Stimulated activated naive CD8-positive, alpha-beta T cell treated with anti-CD3 and anti-CD28 coated beads, Interleukin-15, amount 100 ng/mL, for 72 hours (primary cell): ENCODE measurements at regions not wholly inside any gene's neighbourhood (a gene's known extent, or its start where the extent isn't known, plus 50 kb on each side); places are given as distances from the start of the nearest gene placed in this dataset.

ENCODE experiments used
- ATAC-seq: fragments of 150-1000 bp; cut with Tn5 transposase; 2 replicates; pipeline ENCODE4 v1.10.0; 2021; ENCODE audit warnings: mild to moderate bottlenecking, moderate library complexity
- DNase-seq, 2 donors: peaks; one replicate each; pipeline ENCODE4 v3.0.0; 2021 to 2022
- H3K27ac Mint-ChIP-seq, 2 donors: one replicate each; pipeline ENCODE4 v1.8.0; 2022; ENCODE audit warnings: mild to moderate bottlenecking in 2 of 2, mixed read lengths in 2 of 2, moderate library complexity in 2 of 2
- H3K27me3 Mint-ChIP-seq: one replicate; pipeline ENCODE4 v1.8.0; 2022; ENCODE audit warnings: mixed read lengths
- H3K4me1 Mint-ChIP-seq: one replicate; pipeline ENCODE4 v1.8.0; 2022; ENCODE audit warnings: mild to moderate bottlenecking, mixed read lengths
- H3K4me3 Mint-ChIP-seq, 2 donors: one replicate each; pipeline ENCODE4 v1.8.0; 2022; ENCODE audit warnings: mild to moderate bottlenecking in 2 of 2, mixed read lengths in 2 of 2, moderate library complexity in 1 of 2
- H3K9me3 Mint-ChIP-seq, 2 donors: one replicate each; pipeline ENCODE4 v1.8.0; 2022; ENCODE audit warnings: mixed read lengths in 2 of 2

GRCh38 chr1:169013821-169014220 lies 92.7 kb upstream of the ATP1B1 start:
- ATAC-seq, result no peak
- Mint-ChIP-seq H3K27ac (peak overlapping the region in 1 of 2 donors; percentile 29), H3K4me1 (peaks cover 23% of the 10 kb centered on the region), H3K4me3 (no peak overlapping the region), H3K27me3 (peaks cover 10% of the 10 kb centered on the region), H3K9me3 (no peaks in the 10 kb centered on the region)
- DNase-seq, result no peak

- no peaks in the 10 kb centered on the region for H3K9me3 Mint-ChIP-seq
- no peak overlapping the region for H3K27ac Mint-ChIP-seq
- no peak overlapping the region for H3K4me3 Mint-ChIP-seq
- ATAC-seq (no peak), DNase-seq (no peak)
- peaks cover 16% of the 10 kb centered on the region for H3K4me1 Mint-ChIP-seq
- H3K27me3 Mint-ChIP-seq, result peaks cover 10% of the 10 kb centered on the region
These were observed 91.0 kb upstream of the ATP1B1 start for GRCh38 chr1:169015464-169015863.

- no peak overlapping the region for H3K27ac Mint-ChIP-seq
- H3K9me3 Mint-ChIP-seq, result peaks cover 0 to 4% of the 10 kb centered on the region in 2 donors
- no peaks in the 10 kb centered on the region for H3K27me3 Mint-ChIP-seq
- no peak for DNase-seq
- ATAC-seq, result no peak
- no peaks in the 10 kb centered on the region for H3K4me1 Mint-ChIP-seq
- H3K4me3 Mint-ChIP-seq, result no peak overlapping the region
These were observed 87.7 kb upstream of the ATP1B1 start for GRCh38 chr1:169018751-169019150.

GRCh38 chr1:169019419-169020058 lies 87.0 kb upstream of the ATP1B1 start:
- H3K4me3 Mint-ChIP-seq, result no peak overlapping the region
- H3K4me1 Mint-ChIP-seq, result no peaks in the 10 kb centered on the region
- DNase-seq (no peak), ATAC-seq (no peak)
- H3K27me3 Mint-ChIP-seq, result no peaks in the 10 kb centered on the region
- peaks cover 0 to 4% of the 10 kb centered on the region in 2 donors for H3K9me3 Mint-ChIP-seq
- no peak overlapping the region for H3K27ac Mint-ChIP-seq

- no peak overlapping the region for H3K27ac Mint-ChIP-seq
- H3K9me3 Mint-ChIP-seq, result peaks cover 0 to 4% of the 10 kb centered on the region in 2 donors
- H3K4me3 Mint-ChIP-seq, result no peak overlapping the region
- no peaks in the 10 kb centered on the region for H3K4me1 Mint-ChIP-seq
- no peaks in the 10 kb centered on the region for H3K27me3 Mint-ChIP-seq
- DNase-seq (no peak), ATAC-seq (no peak)
These were observed 85.8 kb upstream of the ATP1B1 start for GRCh38 chr1:169020684-169021083.

GRCh38 chr1:169022648-169023047 lies 83.8 kb upstream of the ATP1B1 start:
- no peaks in the 10 kb centered on the region for H3K4me1 Mint-ChIP-seq
- no peaks in the 10 kb centered on the region for H3K27me3 Mint-ChIP-seq
- DNase-seq, result no peak
- no peak for ATAC-seq
- H3K4me3 Mint-ChIP-seq, result no peak overlapping the region
- H3K9me3 Mint-ChIP-seq, result peaks cover 0 to 4% of the 10 kb centered on the region in 2 donors
- no peak overlapping the region for H3K27ac Mint-ChIP-seq

- Mint-ChIP-seq H3K4me1 (no peaks in the 10 kb centered on the region), H3K4me3 (no peak overlapping the region), H3K27ac (no peak overlapping the region), H3K27me3 (no peaks in the 10 kb centered on the region), H3K9me3 (peaks cover 0 to 4% of the 10 kb centered on the region in 2 donors)
- no peak for DNase-seq
- no peak for ATAC-seq
These were observed 82.2 kb upstream of the ATP1B1 start for GRCh38 chr1:169024255-169024654.

GRCh38 chr1:169024800-169025271 lies 81.7 kb upstream of the ATP1B1 start:
- H3K27me3 Mint-ChIP-seq, result no peaks in the 10 kb centered on the region
- no peaks in the 10 kb centered on the region for H3K4me1 Mint-ChIP-seq
- ATAC-seq (no peak), DNase-seq (no peak)
- no peak overlapping the region for H3K27ac Mint-ChIP-seq
- H3K9me3 Mint-ChIP-seq, result peaks cover 0 to 4% of the 10 kb centered on the region in 2 donors
- H3K4me3 Mint-ChIP-seq, result no peak overlapping the region

GRCh38 chr1:169025412-169025811 lies 81.1 kb upstream of the ATP1B1 start:
- no peak overlapping the region for H3K4me3 Mint-ChIP-seq
- H3K27me3 Mint-ChIP-seq, result no peaks in the 10 kb centered on the region
- no peak for DNase-seq
- no peaks in the 10 kb centered on the region for H3K4me1 Mint-ChIP-seq
- H3K9me3 Mint-ChIP-seq, result peaks cover 0 to 4% of the 10 kb centered on the region in 2 donors
- H3K27ac Mint-ChIP-seq, result no peak overlapping the region
- ATAC-seq, result no peak

GRCh38 chr1:169027607-169028320 lies 78.7 kb upstream of the ATP1B1 start:
- no peak overlapping the region for H3K4me3 Mint-ChIP-seq
- DNase-seq, result no peak
- H3K27ac Mint-ChIP-seq, result peak overlapping the region in 1 of 2 donors; percentile 55
- ATAC-seq, result no peak
- no peaks in the 10 kb centered on the region for H3K27me3 Mint-ChIP-seq
- no peaks in the 10 kb centered on the region for H3K4me1 Mint-ChIP-seq
- H3K9me3 Mint-ChIP-seq, result peaks cover 0 to under 1% of the 10 kb centered on the region in 2 donors

GRCh38 chr1:169031566-169032224 lies 74.8 kb upstream of the ATP1B1 start:
- ATAC-seq (no peak), DNase-seq (no peak)
- Mint-ChIP-seq H3K27ac (no peak overlapping the region), H3K9me3 (peaks cover 5 to 7% of the 10 kb centered on the region in 2 donors), H3K4me3 (no peak overlapping the region), H3K4me1 (no peaks in the 10 kb centered on the region), H3K27me3 (no peaks in the 10 kb centered on the region)

- Mint-ChIP-seq H3K9me3 (peaks cover under 1 to 8% of the 10 kb centered on the region in 2 donors), H3K4me3 (no peak overlapping the region), H3K27ac (no peak overlapping the region), H3K4me1 (peaks cover 46% of the 10 kb centered on the region), H3K27me3 (no peaks in the 10 kb centered on the region)
- DNase-seq, result no peak
- ATAC-seq, result no peak
These were observed 65.1 kb upstream of the ATP1B1 start for GRCh38 chr1:169041366-169041765.

- peaks cover 56% of the 10 kb centered on the region for H3K4me1 Mint-ChIP-seq
- ATAC-seq (no peak), DNase-seq (no peak)
- peaks cover 0 to under 1% of the 10 kb centered on the region in 2 donors for H3K9me3 Mint-ChIP-seq
- H3K27me3 Mint-ChIP-seq, result no peaks in the 10 kb centered on the region
- H3K27ac Mint-ChIP-seq, result no peak overlapping the region
- H3K4me3 Mint-ChIP-seq, result no peak overlapping the region
These were observed 64.1 kb upstream of the ATP1B1 start for GRCh38 chr1:169042377-169042776.

GRCh38 chr1:169043823-169044222 lies 62.7 kb upstream of the ATP1B1 start:
- ATAC-seq, result peak; percentile 19
- H3K9me3 Mint-ChIP-seq, result no peaks in the 10 kb centered on the region
- peak overlapping the region; percentile 22 to 86 for H3K27ac Mint-ChIP-seq
- peaks cover 63% of the 10 kb centered on the region for H3K4me1 Mint-ChIP-seq
- DNase-seq, result no peak
- H3K27me3 Mint-ChIP-seq, result no peaks in the 10 kb centered on the region
- H3K4me3 Mint-ChIP-seq, result peak overlapping the region; percentile 27 to 63

GRCh38 chr1:169044296-169044695 lies 62.2 kb upstream of the ATP1B1 start:
- peaks cover 68% of the 10 kb centered on the region for H3K4me1 Mint-ChIP-seq
- peak overlapping the region; percentile 1 to 42 for H3K27ac Mint-ChIP-seq
- H3K9me3 Mint-ChIP-seq, result no peaks in the 10 kb centered on the region
- peak overlapping the region; percentile 54 to 63 for H3K4me3 Mint-ChIP-seq
- no peaks in the 10 kb centered on the region for H3K27me3 Mint-ChIP-seq
- ATAC-seq, result peak; percentile 97
- peak; percentile 45 to 52 for DNase-seq

GRCh38 chr1:169044971-169045370 lies 61.5 kb upstream of the ATP1B1 start:
- H3K4me3 Mint-ChIP-seq, result peak overlapping the region; percentile 14 to 21
- ATAC-seq (no peak), DNase-seq (peak in 1 of 2 donors; percentile 9)
- H3K4me1 Mint-ChIP-seq, result peaks cover 75% of the 10 kb centered on the region
- H3K9me3 Mint-ChIP-seq, result no peaks in the 10 kb centered on the region
- H3K27me3 Mint-ChIP-seq, result no peaks in the 10 kb centered on the region
- peak overlapping the region in 1 of 2 donors; percentile 59 for H3K27ac Mint-ChIP-seq
